ENCODE measurements at regions not wholly inside any gene's neighbourhood (a gene's known extent, or its start where the extent isn't known, plus 50 kb on each side); places are given as distances from the start of the nearest gene placed in this dataset.
"Not testable (repeated sequence)": the region's sequence is repeated elsewhere in the genome, so short reads cannot be mapped to it uniquely, and the experiment has no call there.

DNA sequence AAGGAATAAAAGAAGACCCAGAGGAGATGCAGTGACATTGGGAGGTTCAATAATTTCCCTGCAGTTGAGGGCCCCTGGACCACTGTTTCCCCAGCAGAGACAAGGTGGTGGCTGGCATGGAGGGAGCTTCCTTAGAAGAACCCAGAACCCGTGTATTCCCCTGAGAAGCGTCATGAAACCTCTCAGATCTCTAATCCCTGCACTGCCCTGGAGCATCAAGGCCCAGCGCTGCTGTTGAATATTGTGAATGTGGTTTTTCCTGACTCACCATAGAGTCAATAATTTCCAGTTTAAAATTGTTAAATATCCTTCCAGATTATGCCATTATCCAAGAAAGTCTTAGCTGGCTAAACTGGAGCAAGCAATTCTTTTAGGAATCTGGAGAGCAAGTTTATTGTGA, 187.2 kb downstream of the LMLN start:
- DNase-seq: not testable (repeated sequence)

DNA sequence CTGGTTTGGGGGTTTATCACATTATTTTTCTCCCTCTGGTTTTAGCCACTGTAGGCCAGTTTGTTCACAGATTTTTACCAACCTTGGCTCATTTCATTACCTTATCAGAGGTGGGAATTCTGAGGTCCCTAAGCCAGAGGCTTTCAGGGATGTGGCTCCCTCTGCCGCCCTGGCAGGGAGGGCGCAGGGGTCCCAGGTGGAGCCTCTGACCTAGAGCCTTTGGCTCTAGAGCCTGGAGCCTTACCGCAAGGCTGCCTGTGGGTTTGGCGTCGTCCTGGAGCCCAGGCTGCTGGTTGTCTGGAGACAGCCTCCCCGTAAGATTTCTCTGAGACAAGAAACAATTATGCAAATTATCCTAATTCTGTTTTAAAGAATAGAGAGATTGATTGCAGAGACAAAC, 188.0 kb downstream of the LMLN start:
- not testable (repeated sequence) for DNase-seq

DNA sequence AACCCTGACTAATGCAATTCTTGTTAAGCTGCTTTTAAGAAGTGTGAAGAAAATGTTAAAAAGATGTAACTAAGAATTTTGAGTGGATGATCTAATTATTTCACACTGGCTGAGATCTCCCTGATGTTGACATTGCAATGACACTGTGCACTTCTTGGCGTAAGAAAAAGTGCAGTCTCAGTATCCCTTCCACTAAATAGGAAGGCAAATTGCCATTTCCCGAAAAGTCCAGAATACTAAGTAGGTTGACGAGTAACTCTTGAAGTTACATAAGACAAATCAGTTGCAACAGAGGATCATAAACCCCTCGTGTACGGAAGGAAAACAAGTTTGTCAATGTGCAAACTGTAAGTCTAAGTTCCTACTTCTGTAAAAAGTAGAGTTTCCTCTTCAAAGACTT, 189.9 kb downstream of the LMLN start:
- DNase-seq: not testable (repeated sequence)

DNA sequence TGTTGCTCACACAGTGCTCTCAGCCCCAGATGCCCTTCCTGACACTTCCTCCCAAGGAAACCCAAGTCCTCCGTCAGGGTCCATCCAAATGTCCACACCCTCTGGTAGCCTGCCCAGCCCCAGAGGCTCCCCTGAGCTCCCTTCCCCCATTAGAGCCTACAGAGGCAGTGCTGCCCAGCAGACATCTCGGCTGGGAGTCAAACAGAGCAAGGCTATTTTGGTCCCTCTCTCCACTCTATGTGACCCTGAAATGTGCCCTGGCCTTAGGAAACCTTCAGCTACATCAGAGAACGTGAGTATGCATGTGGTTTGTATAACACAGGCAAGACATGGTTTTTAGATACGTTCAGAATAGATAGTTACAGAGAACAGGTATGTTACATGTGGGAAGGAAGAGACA, 191.8 kb downstream of the LMLN start:
- not testable (repeated sequence) for DNase-seq

DNA sequence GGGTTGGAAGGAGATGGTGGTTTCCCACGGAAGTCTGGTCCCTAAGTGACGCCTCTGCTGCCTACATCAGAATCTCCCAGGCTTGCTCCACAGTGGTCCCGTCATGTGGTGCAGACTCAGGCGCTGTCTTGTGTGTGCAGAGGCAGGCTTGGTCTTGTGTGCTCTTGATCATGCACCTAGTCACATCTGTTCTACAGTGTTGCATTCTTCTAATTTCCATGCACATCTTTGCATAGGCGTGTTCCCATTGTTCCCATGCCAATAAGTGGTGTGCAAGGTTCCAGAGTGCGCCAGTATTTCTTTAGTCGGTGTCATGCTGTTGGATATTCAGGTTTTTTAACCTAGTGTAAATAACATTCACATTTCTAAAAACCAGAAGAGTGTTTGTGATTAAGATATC, 195.8 kb downstream of the LMLN start:
- DNase-seq: not testable (repeated sequence)

DNA sequence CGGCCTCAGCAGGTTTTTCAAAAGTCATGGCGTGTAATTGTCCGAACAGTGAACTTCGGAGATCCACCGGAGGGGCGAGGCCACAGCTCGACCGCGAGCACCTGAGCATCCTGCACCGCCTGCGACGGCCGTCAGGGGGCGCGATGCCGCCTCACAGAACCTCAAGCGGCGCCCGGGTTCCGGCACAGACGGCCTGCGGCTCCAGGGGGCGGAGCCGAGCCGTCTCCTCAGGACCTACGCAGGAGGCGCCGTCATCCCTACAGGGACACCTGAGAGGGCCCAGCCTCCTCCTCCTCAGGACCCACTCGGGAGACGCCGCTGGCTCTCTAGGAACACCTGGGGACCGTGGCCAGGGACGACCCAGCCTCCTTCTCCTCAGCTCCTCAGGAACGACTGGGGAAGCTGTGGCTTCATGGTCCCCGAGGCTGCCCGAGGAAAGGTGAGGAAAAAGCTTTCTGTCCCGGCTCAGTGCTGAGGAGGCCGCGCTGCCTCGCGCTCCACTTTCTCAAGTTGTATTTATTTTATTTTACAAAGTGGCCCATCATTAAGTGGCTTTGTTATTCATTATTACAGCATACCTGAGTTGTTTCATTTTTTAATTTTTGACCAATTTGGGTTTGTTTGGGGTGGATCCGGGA, 197.3 kb downstream of the LMLN start:
- not testable (repeated sequence) for DNase-seq

DNA sequence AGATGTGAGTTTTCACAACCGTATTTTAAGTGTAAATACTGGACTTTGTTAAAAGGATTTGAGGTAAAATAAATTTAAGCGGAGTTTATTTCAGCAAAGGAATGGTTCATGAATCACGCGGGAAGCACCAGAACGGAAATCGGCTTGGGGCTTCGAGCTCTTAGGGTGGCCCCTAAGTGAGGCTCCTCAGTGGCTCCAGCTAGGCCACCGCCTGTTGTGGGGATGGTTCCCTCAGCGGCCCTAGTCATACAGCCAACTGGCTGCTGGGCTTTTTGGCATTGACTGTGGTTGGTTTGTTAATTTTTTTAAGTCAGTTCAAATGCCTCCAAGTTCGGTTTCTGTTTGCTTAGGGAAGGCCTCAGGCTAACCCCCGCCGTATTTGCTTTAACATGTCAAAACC, 198.0 kb downstream of the LMLN start:
- not testable (repeated sequence) for DNase-seq

DNA sequence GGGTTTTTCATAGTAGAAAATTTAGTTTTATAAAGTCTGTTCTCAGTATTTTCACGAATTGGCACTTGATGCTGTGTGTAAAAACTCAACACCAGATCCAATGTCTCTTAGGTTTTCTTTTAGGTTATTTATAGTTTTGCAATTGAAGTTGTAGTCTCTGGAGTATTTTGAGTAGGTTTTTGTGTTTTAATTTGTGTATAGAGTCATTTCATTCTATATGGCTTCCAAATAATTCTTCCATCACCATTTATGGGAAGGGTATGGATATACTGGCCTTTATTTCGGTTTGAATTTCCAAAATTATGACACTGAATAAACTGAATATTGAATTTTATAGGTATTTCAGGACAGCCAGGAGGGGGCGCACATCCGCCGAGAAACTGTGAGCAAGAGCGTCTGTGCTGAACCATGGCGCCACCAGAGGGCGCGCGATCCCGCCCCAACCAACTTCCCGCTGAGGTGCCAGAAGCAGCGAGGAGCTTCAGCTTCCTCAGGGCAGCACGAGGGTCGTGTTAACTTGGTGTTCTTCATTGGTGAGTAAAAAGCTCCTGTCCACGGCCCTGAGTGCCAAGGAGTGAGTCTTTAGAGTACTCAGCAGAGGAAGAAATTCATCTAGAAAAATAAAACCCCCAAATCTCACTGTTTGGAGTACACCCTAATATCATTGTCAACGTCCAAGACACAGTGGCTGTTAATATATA, 207.5 kb downstream of the LMLN start:
- peak; percentile 21 to 49 for DNase-seq

DNA sequence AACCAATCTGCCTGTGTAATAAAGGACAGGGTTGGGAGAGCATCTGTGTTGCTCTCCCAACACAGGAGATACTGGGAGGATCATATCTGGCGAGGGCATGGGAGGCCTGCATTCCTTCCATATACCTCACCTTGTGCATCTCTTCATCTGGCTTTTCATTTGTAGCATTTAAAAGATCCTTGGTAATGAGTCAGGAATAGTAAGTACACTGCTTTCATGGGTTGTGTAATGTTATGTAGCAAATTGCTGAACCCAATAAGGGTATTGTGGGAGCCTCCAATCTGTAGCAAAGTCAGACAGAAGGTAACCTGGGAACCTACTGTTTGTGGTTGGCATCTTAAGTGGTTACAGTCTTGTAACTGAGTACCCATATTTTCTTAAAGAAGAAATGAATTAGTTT, 210.8 kb downstream of the LMLN start:
- DNase-seq: not testable (repeated sequence)

DNA sequence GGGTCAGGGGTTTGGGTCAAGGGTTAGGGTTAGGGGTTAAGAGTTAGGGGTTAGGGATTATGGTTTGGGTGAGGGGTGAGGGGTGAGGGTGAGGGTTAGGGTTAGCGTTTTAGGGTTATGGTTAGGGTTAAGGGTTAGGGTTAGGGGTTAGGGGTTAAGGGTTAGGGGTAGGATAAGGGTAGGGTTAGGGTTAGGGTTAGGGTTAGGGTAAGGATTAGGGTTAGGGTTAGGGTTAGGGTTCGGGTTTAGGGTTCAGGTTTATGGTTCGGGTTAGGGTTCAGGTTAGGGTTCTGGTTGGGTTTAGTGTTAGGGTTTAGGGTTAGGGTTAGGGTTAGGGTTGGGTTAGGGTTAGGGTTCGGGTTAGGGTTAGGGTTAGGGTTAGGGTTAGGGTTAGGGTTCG, 213.1 kb downstream of the LMLN start:
- DNase-seq: not testable (repeated sequence)

DNA sequence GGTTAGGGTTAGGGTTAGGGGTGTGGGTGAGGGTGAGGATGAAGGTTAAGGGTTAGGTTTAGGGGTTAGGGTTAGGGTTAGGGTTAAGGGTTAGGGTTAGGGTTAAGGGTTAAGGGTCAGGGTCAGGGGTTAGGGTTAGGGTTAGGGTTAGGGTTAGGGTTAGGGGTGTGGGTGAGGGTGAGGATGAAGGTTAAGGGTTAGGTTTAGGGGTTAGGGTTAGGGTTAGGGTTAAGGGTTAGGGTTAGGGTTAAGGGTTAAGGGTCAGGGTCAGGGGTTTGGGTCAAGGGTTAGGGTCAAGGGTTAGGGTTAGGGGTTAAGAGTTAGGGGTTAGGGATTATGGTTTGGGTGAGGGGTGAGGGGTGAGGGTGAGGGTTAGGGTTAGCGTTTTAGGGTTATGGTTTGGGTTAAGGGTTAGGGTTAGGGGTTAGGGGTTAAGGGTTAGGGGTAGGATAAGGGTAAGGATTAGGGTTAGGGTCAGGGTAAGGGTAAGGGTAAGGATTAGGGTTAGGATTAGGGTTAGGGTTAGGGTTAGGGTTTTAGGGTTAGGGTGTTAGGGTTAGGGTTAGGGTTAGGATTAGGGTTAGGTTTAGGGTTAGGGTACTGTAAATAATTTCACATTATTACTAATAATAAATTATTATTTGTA, 214.0 kb downstream of the LMLN start:
- not testable (repeated sequence) for DNase-seq

All from right lung (tissue), 2 donors.